ENCODE measurements at regions not wholly inside any gene's neighbourhood (a gene's known extent, or its start where the extent isn't known, plus 50 kb on each side); places are given as distances from the start of the nearest gene placed in this dataset.

- TF ChIP-seq CTCF (IDR thresholded peaks at IDR 0.05): no peak
- H3K36me3 ChIP-seq: no peaks in the 10 kb centered on the region
- no peaks in the 10 kb centered on the region for H3K9me3 ChIP-seq
- no peak overlapping the region for H3K4me3 ChIP-seq
- no peaks in the 10 kb centered on the region for H3K27me3 ChIP-seq
- ATAC-seq (no peak), FAIRE-seq (no peak), DNase-seq (no peak)
- intact Hi-C loops (cut with DNase I): no loop called here
- no peak overlapping the region for H3K27ac ChIP-seq
- no peaks in the 10 kb centered on the region for H3K4me1 ChIP-seq
- 64 to 69% methylated on average over 5 of the region's 5 CpGs for WGBS, 2 donors
These were observed 166.0 kb upstream of the VASH1 start for GRCh38 chr14:76595266-76595665.

GRCh38 chr14:76597387-76597786 is 163.9 kb upstream of the VASH1 start:
- TF ChIP-seq CTCF (IDR thresholded peaks at IDR 0.05): no peak
- DNase-seq (no peak), FAIRE-seq (peak; percentile 23), ATAC-seq (no peak)
- Histone ChIP-seq H3K4me1 (no peaks in the 10 kb centered on the region), H3K9me3 (no peaks in the 10 kb centered on the region), H3K36me3 (no peaks in the 10 kb centered on the region), H3K27me3 (no peaks in the 10 kb centered on the region), H3K27ac (no peak overlapping the region), H3K4me3 (no peak overlapping the region)
- intact Hi-C loops (cut with DNase I): no loop called here
- 74 to 82% methylated on average over 3 of the region's 3 CpGs for WGBS, 2 donors

GRCh38 chr14:76599141-76599540 is 162.1 kb upstream of the VASH1 start:
- WGBS, 2 donors: 57 to 71% methylated on average over 4 of the region's 4 CpGs
- intact Hi-C loops (cut with DNase I): no loop called here

GRCh38 chr14:76599559-76600287 is 161.5 kb upstream of the VASH1 start:
- no peak for TF ChIP-seq CTCF (IDR thresholded peaks at IDR 0.05)
- FAIRE-seq (no peak), DNase-seq (no peak), ATAC-seq (no peak)
- Histone ChIP-seq H3K36me3 (no peaks in the 10 kb centered on the region), H3K4me1 (no peaks in the 10 kb centered on the region), H3K27me3 (no peaks in the 10 kb centered on the region), H3K4me3 (no peak overlapping the region), H3K27ac (no peak overlapping the region), H3K9me3 (no peaks in the 10 kb centered on the region)
- intact Hi-C loops (cut with DNase I): no loop called here
- WGBS, 2 donors: 44 to 50% methylated on average over 13 of the region's 13 CpGs

More at GRCh38 chr14:76599141-76599540, 162.1 kb upstream of the VASH1 start:
- H3K4me3 ChIP-seq: no peak overlapping the region
- no peak overlapping the region for H3K27ac ChIP-seq
- DNase-seq (no peak), ATAC-seq (no peak), FAIRE-seq (no peak)
- no peaks in the 10 kb centered on the region for H3K4me1 ChIP-seq
- H3K9me3 ChIP-seq: no peaks in the 10 kb centered on the region
- no peak for TF ChIP-seq CTCF (IDR thresholded peaks at IDR 0.05)
- no peaks in the 10 kb centered on the region for H3K27me3 ChIP-seq
- H3K36me3 ChIP-seq: no peaks in the 10 kb centered on the region

GRCh38 chr14:76603713-76604112 is 157.6 kb upstream of the VASH1 start:
- WGBS, 2 donors: 58 to 67% methylated on average over 7 of the region's 7 CpGs
- ATAC-seq (no peak), FAIRE-seq (no peak), DNase-seq (no peak)
- no peak for TF ChIP-seq CTCF (IDR thresholded peaks at IDR 0.05)
- Histone ChIP-seq H3K36me3 (no peaks in the 10 kb centered on the region), H3K4me3 (no peak overlapping the region), H3K4me1 (no peaks in the 10 kb centered on the region), H3K9me3 (no peaks in the 10 kb centered on the region), H3K27ac (no peak overlapping the region), H3K27me3 (no peaks in the 10 kb centered on the region)
- intact Hi-C loops (cut with DNase I): no loop called here
